ENCODE measurements at regions not wholly inside any gene's neighbourhood (a gene's known extent, or its start where the extent isn't known, plus 50 kb on each side); places are given as distances from the start of the nearest gene placed in this dataset.

GRCh38 chr1:163876546-163876945 lies 554.8 kb downstream of the NUF2 start:
- H2BK5ac ChIP-seq (ENCODE audit: insufficient read length, low read length) = no peak overlapping the region
- H2BK20ac ChIP-seq (ENCODE audit: low read depth, low read length, poor library complexity, severe bottlenecking) = no peak overlapping the region
- H3K79me1 ChIP-seq (ENCODE audit: insufficient read depth, low read depth, low read length, poor library complexity, severe bottlenecking) = no peaks in the 10 kb centered on the region
- no peaks in the 10 kb centered on the region for H3K27me3 ChIP-seq (ENCODE audit: insufficient read depth, low read length)
- no peaks in the 10 kb centered on the region for H4K20me1 ChIP-seq (ENCODE audit: control insufficient read depth, insufficient read depth, insufficient read length)
- Mint-ChIP-seq H3K36me3 (ENCODE audit: insufficient read depth in 1 of 3, low read depth in 3 of 3) (peaks cover 0 to 1% (median 0%) of the 10 kb centered on the region in 3 experiments; a peak in 2 of 7 replicates), H3K27ac (no peak overlapping the region), H3K27me3 (ENCODE audit: low read depth) (no peaks in the 10 kb centered on the region; the same call in 1 of the 2 replicates), H3K4me1 (peaks cover 22 to 25% of the 10 kb centered on the region in 2 experiments), H3K4me3 (no peak overlapping the region), H3K9me3 (peaks cover 0 to 1% of the 10 kb centered on the region in 2 experiments; a peak in 1 of 5 replicates)
- no peak overlapping the region for H3K4me2 ChIP-seq (ENCODE audit: insufficient read depth, insufficient read length, low read length)
- H3K14ac ChIP-seq (ENCODE audit: insufficient read depth, low read length) = no peak overlapping the region
- H3K18ac ChIP-seq (ENCODE audit: insufficient read length, low read depth, low read length) = no peak overlapping the region
- H2BK15ac ChIP-seq (ENCODE audit: low read depth, low read length) = no peak overlapping the region
- no peak overlapping the region for H2AK5ac ChIP-seq (ENCODE audit: insufficient read length, low read length)
- H3K79me2 ChIP-seq (ENCODE audit: insufficient read depth, low read length) = no peaks in the 10 kb centered on the region
- no peaks in the 10 kb centered on the region for H3K9me3 ChIP-seq (ENCODE audit: control insufficient read depth, low read depth, low read length)
- no peak for TF ChIP-seq CTCF (conservative IDR thresholded peaks at IDR 0.05)
- no peak overlapping the region for H2BK120ac ChIP-seq (ENCODE audit: low read depth, low read length, poor library complexity, severe bottlenecking)
- no peak for DNase-seq
- H3T11ph ChIP-seq (ENCODE audit: low read length) = no peak overlapping the region
- H3K4ac ChIP-seq (ENCODE audit: low read depth, low read length) = no peak overlapping the region
- H2AFZ ChIP-seq (ENCODE audit: low read length) = no peak overlapping the region
- H2BK12ac ChIP-seq (ENCODE audit: insufficient read length, low read depth, low read length) = no peak overlapping the region
- peaks cover 5% of the 10 kb centered on the region; the same call in 1 of the 2 replicates for H3K4me1 ChIP-seq (ENCODE audit: insufficient read depth, low read length)
- H3K23ac ChIP-seq (ENCODE audit: insufficient read length, low read depth, low read length) = no peak overlapping the region
- no CpG with 5 or more reads among the region's 4 CpGs for WGBS (ENCODE audit: extremely low coverage, insufficient read length, low lambda C conversion rate)
- no peak overlapping the region for H3K9ac ChIP-seq (ENCODE audit: extremely low read depth, insufficient read length, low read length)
- no peak overlapping the region for H3K56ac ChIP-seq (ENCODE audit: insufficient read length, low read depth, low read length)
- no peak overlapping the region for H4K5ac ChIP-seq (ENCODE audit: insufficient read length, low read depth, low read length)
- H3K23me2 ChIP-seq (ENCODE audit: insufficient read length, low read depth, low read length, poor library complexity, severe bottlenecking) = no peaks in the 10 kb centered on the region
- no peak overlapping the region for H4K91ac ChIP-seq (ENCODE audit: insufficient read length, low read depth, low read length)
- no peak overlapping the region for H3K27ac ChIP-seq (ENCODE audit: insufficient read length, low read depth, low read length)
- H4K8ac ChIP-seq (replicated peaks; ENCODE audit: insufficient read length, low read depth, low read length) = no peak overlapping the region
